ENCODE measurements at regions not wholly inside any gene's neighbourhood (a gene's known extent, or its start where the extent isn't known, plus 50 kb on each side); places are given as distances from the start of the nearest gene placed in this dataset.
"Not testable (repeated sequence)": the region's sequence is repeated elsewhere in the genome, so short reads cannot be mapped to it uniquely, and the experiment has no call there.

DNA sequence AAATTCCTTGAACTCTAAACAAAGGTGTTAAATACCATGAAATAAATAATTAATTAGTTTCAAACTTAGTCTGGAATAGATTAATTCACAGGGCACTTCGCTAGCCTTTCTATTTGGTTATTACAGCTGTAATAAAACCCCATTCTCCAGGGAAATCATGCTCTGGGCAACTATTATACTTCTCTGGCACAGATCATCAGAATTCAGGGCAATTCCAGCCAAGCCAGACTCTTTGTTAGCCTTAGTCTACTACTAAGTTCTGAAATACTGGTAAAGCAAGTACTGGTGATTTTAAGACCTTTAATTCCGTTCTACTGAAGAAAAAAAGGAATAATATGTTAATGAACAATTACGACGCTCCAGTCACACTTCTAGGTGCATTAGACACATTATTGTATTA lies 123.4 kb upstream of the PDE1A start:
- no peak for DNase-seq

DNA sequence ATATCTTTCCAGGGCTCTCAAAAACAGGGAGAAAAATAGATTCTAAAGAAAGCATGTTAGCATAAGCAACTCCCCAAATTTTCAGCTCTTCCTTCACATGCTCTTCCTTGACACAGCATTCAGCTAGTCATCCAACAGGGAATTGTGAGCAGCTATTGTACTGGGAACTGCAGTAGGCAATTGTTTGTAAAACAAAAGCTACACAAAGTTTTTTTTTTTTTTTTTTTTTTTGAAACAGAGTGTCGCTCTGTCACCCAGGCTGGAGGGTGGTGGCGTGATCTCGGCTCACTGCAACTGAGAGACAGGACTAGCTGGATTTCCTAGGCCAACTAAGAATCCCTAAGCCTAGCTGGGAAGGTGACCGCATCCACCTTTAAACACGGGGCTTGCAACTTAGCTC lies 125.4 kb upstream of the PDE1A start:
- peak; percentile 5 for DNase-seq

DNA sequence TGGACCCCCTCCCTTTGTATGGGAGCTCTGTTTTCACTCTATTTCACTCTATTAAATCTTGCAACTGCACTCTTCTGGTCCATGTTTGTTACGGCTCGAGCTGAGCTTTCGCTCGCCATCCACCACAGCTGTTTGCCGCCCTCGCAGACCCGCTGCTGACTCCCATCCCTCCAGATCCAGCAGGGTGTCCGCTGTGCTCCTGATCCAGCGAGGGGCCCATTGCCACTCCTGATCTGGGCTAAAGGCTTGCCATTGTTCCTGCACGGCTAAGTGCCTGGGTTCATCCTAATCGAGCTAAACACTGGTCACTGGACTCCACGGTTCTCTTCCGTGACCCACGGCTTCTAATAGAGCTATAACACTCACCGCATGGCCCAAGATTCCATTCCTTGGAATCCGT lies 125.9 kb upstream of the PDE1A start:
- DNase-seq = not testable (repeated sequence)

DNA sequence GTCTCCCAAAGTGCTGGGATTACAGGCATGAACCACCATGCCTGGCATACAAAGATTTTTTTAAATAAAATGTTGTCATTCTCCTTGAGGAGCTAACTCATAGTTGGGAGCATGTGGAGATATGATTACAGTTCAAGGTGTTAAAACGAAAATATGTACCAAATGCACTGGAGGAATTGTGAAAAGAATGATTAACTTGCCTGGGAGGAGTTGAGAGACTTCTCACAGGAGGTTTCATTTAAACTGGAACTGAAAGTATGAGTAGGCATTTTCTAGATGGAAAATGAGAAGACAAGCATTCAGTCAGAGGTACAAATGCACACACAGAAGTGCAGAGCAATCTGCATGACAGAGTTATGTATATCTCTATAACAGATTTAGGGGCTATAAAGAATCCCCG lies 126.6 kb upstream of the PDE1A start:
- DNase-seq = no peak

DNA sequence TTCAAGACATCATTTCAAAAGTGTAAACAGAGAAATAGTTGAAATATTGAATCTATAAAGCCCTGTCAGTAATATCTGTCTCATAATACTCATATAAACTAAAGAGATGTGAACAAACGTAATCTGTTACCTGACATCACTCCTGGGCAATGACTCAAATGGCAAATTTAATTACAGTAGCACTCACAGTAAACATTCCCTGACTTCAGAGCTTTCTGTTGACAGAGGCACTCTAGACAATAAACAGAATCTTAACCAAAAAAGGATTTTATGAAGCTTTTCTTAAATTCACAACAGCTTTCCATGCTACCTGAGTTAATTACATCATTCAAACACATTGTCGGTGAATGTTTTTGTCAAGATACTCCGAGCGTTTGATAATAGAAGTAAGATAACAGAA lies 128.1 kb upstream of the PDE1A start:
- no peak for DNase-seq

DNA sequence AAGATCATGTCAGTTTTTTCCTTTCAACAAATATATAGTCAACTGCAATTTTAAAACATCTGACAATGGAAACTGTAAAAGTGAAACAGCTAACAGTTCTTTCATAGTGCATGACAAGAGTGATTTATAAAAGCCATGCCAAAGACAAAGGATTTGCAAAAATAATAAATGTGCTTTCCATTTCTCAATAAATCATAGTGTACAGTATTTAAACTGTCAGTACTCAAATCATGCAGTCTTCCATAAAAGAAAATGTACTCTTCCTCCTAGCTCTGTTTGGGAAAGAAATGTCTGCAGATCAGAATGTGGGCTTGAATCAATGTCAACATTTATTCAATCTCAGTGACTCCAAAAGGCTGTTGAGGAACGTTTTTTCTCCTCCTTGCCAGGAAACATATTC lies 131.7 kb upstream of the PDE1A start:
- no peak for DNase-seq

DNA sequence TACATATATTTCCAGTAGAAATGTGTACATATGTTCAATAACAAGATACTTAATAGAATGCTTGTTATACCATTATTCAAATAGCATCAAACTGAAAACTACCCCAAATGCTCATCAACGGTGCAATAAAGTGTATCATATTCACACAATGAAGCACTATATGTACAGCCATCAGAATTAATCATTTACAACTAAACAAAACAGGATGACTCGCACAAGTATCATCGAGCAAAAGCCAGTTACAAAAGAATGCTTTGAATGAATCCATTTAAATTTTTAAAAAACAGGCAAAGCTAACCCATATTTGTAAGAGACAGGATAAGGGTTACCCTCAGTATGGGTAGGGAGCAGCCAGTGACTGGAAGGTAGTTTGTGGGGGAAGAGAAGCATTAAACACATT lies 132.8 kb upstream of the PDE1A start:
- no peak for DNase-seq

DNA sequence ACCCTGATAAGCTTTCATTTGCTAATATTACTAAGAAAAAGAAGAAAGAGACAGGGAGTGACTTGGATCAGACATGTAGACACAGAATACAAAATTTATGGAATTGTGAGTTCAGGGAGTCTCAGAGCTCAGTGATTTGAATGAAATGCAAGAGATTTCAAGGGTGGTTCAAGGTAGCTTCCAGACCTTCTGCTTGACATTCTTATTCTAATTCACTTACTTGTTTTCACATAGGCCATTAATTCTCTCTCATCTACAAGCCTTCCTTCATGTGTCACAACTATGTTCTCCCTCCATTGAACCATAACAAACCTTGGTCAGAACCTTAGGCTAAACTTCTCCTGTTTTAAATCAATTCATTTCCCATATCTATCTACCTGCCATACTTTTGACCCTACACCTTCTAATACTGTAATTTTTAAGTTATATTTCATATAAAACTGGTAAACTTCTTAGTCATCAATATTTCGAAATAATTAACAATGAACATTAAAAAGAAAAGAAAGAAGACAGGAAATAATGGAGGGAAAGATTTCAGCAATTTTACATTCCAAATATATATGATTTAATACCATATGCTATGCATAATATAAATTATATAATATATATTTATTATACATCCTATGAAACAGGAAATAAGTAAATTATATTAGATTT lies 139.2 kb upstream of the PDE1A start:
- no peak for DNase-seq

DNA sequence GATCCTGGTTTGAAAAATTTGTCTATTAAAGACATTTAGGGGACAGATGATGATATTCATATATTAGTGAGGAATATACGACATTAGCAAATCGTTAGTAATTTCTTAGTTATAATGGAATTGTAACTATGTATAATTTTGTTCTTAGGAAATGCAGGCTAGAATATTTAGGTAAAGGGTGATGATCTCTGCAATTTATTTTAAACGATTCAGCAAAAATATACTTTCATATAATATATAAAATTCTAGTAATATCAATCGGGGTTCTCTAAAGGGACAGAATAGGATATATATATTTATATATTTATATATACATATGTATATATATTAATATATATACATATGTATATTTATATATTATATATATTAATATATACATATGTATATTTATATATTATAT lies 142.5 kb upstream of the DNAJC10 start:
- DNase-seq = no peak

DNA sequence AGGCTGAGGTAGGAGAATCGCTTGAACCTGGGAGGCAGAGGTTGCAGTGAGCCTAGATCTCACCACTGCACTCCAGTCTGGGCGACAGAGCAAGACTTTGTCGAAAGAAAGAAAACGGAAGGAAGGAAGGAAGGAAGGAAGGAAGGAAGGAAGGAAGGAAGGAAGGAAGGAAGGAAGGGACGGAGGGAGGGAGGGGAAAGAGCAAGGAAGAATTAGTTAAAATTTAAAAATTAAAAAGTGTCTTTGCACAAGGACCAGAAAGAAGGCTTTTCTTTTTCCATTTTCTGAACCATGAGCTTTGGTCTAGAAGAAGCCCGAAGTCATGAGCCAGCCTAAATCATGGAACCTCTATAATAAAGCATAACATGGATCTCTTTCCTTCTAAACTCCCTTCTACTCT lies 138.2 kb upstream of the DNAJC10 start:
- DNase-seq = no peak

DNA sequence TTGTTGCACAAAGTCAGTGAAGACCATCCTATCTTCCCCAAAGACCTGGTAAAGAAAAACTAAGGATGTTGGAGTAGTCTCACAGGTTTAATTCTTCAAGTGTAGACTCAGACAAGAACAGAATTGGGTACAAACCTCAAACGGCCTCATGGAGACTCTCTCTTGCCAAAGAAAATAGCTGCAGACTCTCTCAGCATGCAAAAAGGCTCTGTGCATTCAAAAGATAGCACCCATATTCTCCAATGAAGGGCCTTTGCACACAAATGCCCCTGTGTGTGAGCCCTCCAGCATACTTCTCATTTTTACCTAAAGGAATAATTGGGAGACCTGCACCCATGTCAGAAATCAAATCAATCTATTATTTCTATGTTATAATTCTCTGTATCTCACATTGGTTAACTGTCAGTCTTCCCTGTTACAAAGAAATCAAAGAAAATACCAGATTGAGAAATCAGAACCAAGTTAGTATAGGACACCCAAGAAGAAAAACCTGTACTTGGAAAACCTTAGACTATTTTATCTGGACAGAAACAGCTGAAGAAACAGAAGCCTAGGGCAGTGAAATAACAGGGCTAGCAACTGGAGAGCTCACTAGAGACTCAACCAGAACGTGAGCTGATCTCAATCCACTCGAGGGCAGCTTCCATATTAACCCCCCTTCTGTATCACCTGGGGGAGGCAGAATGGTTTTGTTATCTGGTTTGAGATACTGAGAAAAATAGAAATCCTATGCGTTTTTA lies 134.7 kb upstream of the DNAJC10 start:
- DNase-seq = no peak

DNA sequence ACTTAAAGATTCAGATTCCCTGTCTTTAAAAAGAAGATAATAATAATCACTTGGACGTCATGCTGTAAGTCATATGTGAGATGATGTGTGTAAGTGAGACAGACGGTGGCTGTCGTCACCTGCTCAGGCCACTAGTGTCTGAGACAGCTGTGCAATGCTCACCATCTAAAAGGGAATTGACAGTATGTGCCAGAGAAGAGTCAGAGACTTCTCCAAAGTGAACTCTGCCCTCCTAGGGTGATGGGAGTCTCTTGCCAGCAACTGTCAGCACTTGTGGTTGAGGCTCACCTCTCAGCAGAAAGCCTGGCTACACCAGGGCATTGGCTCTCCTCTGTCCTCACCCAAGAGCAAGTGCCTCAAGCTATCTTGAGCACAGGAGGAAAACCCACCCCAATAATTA lies 131.6 kb upstream of the DNAJC10 start:
- DNase-seq = no peak

DNA sequence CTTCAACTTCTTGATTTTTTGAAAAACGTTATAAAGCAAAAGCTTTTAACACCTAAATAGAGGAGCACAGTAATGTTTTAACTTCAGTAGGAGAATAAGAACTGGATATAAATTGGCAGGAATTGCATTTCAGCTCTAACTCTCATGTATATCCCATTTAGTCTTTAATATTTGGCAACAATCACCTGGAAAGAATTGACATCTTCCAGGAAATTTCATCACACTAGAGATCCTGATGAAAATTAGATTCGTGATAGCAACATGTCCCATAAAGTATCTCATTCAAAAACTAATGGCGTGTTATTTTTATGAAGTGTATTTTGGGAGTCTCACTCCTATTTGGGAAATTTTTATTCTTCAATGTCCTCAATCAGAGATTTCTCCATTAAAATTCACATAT lies 131.1 kb upstream of the DNAJC10 start:
- DNase-seq = no peak

DNA sequence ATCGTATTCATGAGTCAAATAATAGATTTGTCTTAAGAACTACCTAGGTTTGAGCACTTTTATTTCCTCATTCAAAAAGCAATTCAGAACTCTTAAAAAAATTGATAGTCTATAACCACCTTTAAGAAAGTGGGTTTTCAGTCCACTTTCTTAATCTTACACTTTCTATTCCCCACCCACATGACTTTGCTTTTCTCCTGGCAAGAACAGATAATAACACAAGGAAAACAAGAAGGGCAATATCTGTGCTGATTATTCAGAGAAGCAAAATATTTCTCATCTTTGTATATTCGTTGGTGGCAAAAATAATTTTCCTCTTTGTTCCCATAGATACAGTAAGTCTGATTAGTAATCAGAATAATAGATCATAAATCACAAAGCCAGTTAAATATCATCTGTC lies 130.6 kb upstream of the DNAJC10 start:
- no peak for DNase-seq

DNA sequence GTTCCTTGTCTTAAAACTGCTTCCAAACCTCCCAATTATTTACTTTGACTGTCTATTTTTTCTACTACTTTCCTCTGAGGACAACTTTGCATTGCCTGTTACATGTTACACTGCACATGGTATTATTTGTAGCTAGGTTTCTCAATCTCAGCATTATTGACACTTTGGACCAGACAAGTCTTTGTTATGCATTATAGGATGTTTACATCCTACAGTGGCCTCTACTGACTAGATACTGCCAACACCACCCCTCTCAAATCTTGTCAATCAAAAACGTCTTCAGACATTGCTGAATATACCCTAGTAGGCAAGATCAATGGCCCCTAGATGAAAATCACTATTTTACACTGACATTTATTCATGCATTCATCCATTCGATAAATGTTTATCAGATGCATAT lies 129.6 kb upstream of the DNAJC10 start:
- no peak for DNase-seq

DNA sequence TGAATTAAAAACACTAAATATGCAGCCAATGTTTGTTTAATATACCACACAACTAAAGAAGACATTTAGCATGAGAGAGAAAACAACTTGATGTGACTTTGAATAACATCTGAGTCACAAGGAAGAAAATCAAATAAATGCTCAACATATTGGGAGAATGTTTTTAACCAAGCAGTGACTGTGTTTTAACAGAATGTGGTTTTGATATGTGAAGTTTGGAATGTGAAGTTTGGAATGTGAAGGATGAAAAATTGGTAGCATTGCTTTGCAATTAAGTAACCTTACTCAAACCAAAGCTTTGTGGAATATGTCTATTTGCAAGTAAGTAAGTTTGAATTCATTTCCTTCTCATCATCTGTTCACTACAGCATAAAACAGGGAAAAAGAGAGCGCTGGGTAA lies 128.2 kb upstream of the DNAJC10 start:
- no peak for DNase-seq

DNA sequence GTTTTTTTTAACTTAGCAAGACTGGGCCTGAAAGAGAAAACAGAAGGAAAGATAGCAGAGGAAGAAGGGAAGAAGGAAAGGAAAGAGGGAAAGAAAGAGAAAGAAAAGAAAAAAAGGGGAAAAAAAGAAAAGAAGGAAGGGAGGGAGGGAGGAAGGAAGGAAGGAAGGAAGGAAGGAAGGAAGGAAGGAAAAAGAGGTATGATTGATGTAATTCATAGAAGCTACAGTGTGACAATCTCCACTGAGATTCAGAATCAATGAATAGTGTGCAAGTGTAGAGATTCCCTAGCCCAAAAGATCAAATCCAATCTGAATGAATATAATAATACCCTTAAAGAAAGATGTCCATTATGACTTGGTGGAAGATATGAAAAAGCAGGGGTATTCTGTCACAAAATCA lies 126.9 kb upstream of the DNAJC10 start:
- no peak for DNase-seq

DNA sequence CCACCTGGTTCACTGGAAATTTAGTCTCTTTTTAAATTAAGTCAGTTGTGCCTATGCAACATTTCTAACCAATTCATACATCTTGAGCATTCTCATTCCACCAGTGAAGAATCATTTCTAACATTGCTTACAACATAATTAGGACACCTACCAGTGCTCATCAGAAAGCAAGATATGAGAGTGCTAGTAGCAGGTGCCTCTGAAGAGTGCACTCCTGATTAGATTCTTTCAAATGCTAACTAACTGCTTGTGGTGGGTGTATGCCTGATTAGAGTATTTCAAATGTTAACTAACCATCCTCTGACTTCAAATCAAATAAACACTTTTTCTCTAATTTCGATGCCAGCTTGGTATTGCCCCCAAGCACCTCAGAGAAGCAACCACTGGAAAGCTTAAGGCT lies 124.3 kb upstream of the DNAJC10 start:
- DNase-seq = no peak

DNA sequence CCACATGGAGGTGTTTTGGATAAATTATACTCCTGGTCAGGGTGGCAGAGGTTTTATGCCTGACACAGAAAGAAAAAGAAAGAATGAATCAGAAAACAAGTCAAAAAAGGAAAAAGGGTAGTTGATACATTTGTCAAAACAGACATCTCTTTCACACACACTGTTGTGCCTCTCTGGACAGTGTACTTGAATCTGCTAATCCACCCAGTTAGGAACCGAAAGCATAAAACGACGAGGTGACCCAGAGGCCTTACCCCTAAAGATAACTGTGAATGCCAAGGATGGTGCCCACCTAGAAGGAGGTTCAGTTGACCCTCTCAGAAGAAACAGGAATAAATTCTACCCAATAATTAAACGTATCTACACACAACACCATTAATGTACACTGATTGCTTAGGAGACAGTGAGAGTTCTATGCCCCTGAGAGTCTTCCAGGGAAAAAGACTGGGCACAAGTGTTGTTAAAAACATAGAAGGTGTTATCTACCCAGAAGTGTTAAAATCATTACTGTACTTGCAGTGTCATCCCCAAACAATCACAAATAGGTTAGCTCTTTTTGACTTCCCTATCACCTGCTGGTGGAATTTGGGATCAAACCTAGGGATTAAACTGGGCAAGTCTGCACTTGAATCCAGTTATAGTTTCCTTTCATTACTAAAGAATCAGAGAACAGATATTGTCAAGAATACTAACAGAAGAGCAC lies 123.2 kb upstream of the DNAJC10 start:
- DNase-seq = no peak

DNA sequence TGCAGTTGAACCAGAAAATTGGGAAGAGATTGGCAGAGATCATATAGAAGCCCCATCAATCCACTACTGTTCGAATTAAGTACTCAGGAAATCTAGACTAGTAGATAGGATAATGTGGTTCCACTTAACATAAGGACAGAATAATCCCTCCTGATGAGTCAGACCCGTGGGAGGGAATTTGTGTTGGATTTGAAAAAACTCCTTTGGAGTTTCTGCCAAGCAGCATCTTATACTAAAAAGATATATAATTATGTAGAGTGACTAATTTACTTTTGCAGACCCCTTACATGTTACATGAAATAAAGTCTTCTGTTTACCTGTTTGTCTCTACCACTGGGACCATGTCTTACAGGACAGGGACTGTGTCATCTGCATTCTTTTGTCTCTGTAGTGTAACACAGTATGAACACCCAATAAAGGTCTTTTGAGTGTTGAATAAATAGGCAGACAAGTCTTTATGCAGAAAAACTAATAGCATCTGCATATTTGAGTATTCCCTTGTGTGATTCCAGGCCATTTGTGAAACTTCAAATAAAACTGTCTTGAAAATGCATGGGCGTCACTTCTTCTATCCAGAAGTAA lies 122.6 kb upstream of the DNAJC10 start:
- peak; percentile 7 for DNase-seq

DNA sequence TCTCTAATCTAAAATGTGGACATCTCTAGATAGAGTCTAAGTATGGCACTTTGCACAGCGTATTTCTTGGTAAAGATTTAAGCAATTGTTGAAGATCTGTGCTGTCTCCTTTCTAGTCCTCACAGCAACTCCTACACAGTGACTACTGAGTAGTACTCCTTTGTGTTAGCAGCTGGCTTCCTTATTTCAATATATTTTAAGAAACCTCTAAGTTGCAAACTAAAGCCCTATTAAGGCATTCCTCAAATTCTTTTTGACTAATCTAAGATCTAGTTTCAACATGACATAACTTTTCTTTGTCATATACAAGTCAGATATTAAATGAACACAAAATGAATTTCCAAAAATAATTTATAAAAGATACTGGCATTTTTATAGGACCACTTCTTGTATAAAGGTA lies 121.8 kb upstream of the DNAJC10 start:
- no peak for DNase-seq

DNA sequence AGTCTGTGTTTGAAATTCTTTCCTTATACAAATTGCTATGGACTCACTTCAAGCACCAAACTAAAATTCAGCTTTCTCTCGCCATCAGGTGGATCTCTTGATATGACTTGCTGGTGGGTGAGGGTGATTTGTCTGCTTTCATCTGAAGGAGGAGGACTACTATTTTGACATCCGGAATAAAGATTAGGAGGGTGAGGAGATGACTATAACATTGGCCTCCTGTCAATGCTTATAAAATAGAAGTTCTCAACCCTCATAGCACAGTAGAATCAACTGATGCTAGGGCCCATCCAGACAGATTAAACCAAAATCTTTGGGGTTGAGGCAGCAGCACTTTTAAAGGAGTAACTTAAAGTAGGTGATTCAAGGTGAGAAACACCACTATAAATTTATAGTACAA lies 120.4 kb upstream of the DNAJC10 start:
- DNase-seq = no peak

DNA sequence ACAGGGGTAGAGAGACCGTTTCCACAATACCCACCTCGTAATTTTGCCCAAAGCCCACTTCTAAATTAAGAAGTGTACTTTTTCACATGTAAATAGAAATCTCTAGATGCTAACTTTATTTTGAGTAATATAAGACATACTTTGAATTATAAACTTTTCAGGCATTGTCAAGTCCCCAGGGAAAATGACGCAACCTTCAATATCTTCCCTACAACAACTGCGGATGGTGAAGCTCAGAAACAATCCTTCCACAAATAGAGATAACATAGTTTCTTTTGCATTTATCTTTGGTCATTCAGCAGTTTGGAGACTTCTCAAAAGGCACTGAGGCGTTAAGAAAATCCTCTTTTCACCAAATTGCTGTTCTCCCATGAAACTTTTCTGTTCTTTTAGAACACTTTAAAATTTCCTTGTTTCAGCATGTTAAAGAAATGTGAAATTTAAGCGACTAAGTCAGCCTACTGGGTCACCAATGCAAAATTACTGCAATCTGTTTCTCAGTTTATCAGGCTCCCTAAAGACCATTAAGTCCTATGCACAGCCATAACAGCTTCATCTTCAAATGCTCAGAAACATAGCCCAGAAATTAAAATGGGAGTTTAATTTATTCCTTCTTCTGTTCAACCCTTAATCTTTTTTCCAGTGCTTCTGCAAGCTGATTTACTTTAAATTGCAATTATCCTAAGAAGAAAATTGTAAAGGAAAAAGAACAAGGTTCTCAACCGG lies 118.3 kb upstream of the DNAJC10 start:
- DNase-seq = no peak

All from occipital lobe (tissue), 1 donor.